ENCODE measurements at regions not wholly inside any gene's neighbourhood (a gene's known extent, or its start where the extent isn't known, plus 50 kb on each side); places are given as distances from the start of the nearest gene placed in this dataset.
A peak's percentile ranks its signal among the peaks of the same experiment; 100 is the strongest.

- peak overlapping the region; percentile 95 for H2BK5ac ChIP-seq (ENCODE audit: low read depth, low read length, poor library complexity, severe bottlenecking)
- peak overlapping the region; percentile 83 to 95; a peak in 3 of 4 replicates for H4K8ac ChIP-seq (ENCODE audit: low read depth in 2 of 2, low read length in 2 of 2)
- H3K9me3 ChIP-seq (ENCODE audit: control insufficient read depth, insufficient read depth, low read length), result no peaks in the 10 kb centered on the region
- no peak overlapping the region for H3K9ac ChIP-seq (ENCODE audit: low read depth, low read length)
- no peak for TF ChIP-seq MAZ (IDR thresholded peaks at IDR 0.05; ENCODE audit: borderline replicate concordance, low read depth, low read length)
- TF ChIP-seq CEBPB (IDR thresholded peaks at IDR 0.05; ENCODE audit: low read depth, low read length), result peak; percentile 56; the same call in 1 of the 2 replicates
- no peak for TF ChIP-seq CHD1 (IDR thresholded peaks at IDR 0.05; ENCODE audit: low read depth, low read length)
- peaks cover 2% of the 10 kb centered on the region; the same call in 1 of the 2 replicates for H3K4me1 ChIP-seq (ENCODE audit: control insufficient read depth, insufficient read depth, low read length)
- WGBS, 2 experiments (ENCODE audit: extremely low coverage in 2 of 2, insufficient read length in 1 of 2), result no CpG with 5 or more reads among the region's 1 CpG
- dilution Hi-C loops (cut with HindIII; ENCODE audit: low sequenced_read_pairs, unreplicated experiment) (no loop called here), in situ Hi-C loops (cut with MboI; ENCODE audit: low sequenced_read_pairs) (no loop called here), intact Hi-C loops (cut with micrococcal nuclease) (no loop called here)
- ChIA-PET CTCF (no interaction called here), POLR2A (ENCODE audit: unreplicated experiment) (no interaction called here)
- no TSS peak for BruUV-seq (replicated peaks)
- no peak overlapping the region for H3K4me3 ChIP-seq (ENCODE audit: insufficient read depth, low read depth, low read length)
- peak overlapping the region; percentile 49; the same call in 1 of the 2 replicates for H3K23ac ChIP-seq (ENCODE audit: low read depth, low read length)
- H2BK20ac ChIP-seq (ENCODE audit: low read depth, low read length), result peak overlapping the region; percentile 90
- no peaks in the 10 kb centered on the region for H3K36me3 ChIP-seq (ENCODE audit: control insufficient read depth, insufficient read depth, low read length)
- peak overlapping the region; percentile 93 for H2AK5ac ChIP-seq (ENCODE audit: low read depth, low read length)
- H3K79me1 ChIP-seq (ENCODE audit: low read depth in 1 of 2, low read length in 2 of 2), result no peaks in the 10 kb centered on the region; a peak in 1 of 4 replicates
- H3K9me1 ChIP-seq (ENCODE audit: insufficient read depth, low read length), result no peaks in the 10 kb centered on the region
- peak overlapping the region; percentile 49; the same call in 1 of the 2 replicates for H4K5ac ChIP-seq (ENCODE audit: low read depth, low read length)
- H3K56ac ChIP-seq (ENCODE audit: extremely low read depth, insufficient read depth, low read length), result no peak overlapping the region
- ATAC-seq (ENCODE audit: low read depth) (no peak), DNase-seq (no peak)
- peak overlapping the region; percentile 100; the same call in 2 of the 3 replicates for H2BK15ac ChIP-seq (ENCODE audit: low read depth, low read length)
- H3K27me3 ChIP-seq (ENCODE audit: control insufficient read depth, insufficient read depth, low read length), result no peaks in the 10 kb centered on the region
- H2AK9ac ChIP-seq (replicated peaks; ENCODE audit: low read depth, low read length, poor library complexity), result no peak overlapping the region
- peak overlapping the region; percentile 70 for H4K91ac ChIP-seq (ENCODE audit: insufficient read depth, low read depth, low read length)
- peak overlapping the region; percentile 76 for H2AFZ ChIP-seq (replicated peaks; ENCODE audit: low read length, poor library complexity)
- peak overlapping the region; percentile 83 for H3K14ac ChIP-seq (replicated peaks; ENCODE audit: low read depth, low read length)
- peak overlapping the region; percentile 74 for H3K4ac ChIP-seq (ENCODE audit: low read depth, low read length)
- peak overlapping the region; percentile 94 for H2BK120ac ChIP-seq (ENCODE audit: low read depth, low read length)
- no peak overlapping the region for H3K27ac ChIP-seq (ENCODE audit: insufficient read depth, low read length)
- no peaks in the 10 kb centered on the region for H4K20me1 ChIP-seq (ENCODE audit: insufficient read depth, low read length)
- H3K4me2 ChIP-seq (ENCODE audit: low read depth, low read length), result no peak overlapping the region
- H3K18ac ChIP-seq (ENCODE audit: low read depth, low read length), result peak overlapping the region; percentile 55; the same call in 1 of the 2 replicates
These were observed 55.8 kb upstream of the OSTN start for GRCh38 chr3:191143224-191143623.

All from IMR-90 (cell line).